CD14-positive monocyte (primary cell): ENCODE measurements at regions not wholly inside any gene's neighbourhood (a gene's known extent, or its start where the extent isn't known, plus 50 kb on each side); places are given as distances from the start of the nearest gene placed in this dataset.

Source experiments
- DNase-seq, 3 donors: peaks; one replicate each; pipeline ENCODE4 v3.0.0-alpha.2; 2011 to 2022
- H2AFZ ChIP-seq: 2 replicates; pipeline ENCODE4 v1.6.0; 2012; ENCODE audit warnings: mild to moderate bottlenecking, low read depth, low read length, inconsistent platforms; ENCODE audit not compliant: insufficient read depth, poor library complexity, severe bottlenecking
- H3K27ac ChIP-seq, 2 donors: 1 replicate in 1 of 2; 2 replicates in 1 of 2; pipeline ENCODE4 v1.5.1; 2012 to 2013; ENCODE audit warnings: low read length in 2 of 2, control low read depth in 1 of 2, inconsistent platforms in 1 of 2, low read depth in 1 of 2, mild to moderate bottlenecking in 1 of 2
- H3K27me3 ChIP-seq, 2 donors: one replicate each; pipeline versions ENCODE4 v1.6.0 to v1.6.1; 2011 to 2013; ENCODE audit warnings: low read length in 2 of 2; ENCODE audit not compliant: control insufficient read depth in 2 of 2, insufficient read depth in 2 of 2
- H3K36me3 ChIP-seq, 2 donors: replicated peaks in 1 of 2; 1 replicate in 1 of 2; 2 replicates in 1 of 2; pipeline versions ENCODE4 v1.5.1 to v1.6.1; 2012 to 2013; ENCODE audit warnings: low read length in 2 of 2, control low read depth in 1 of 2, inconsistent platforms in 1 of 2, mild to moderate bottlenecking in 1 of 2; ENCODE audit not compliant: insufficient read depth in 2 of 2, control insufficient read depth in 1 of 2
- H3K4me1 ChIP-seq, 2 donors: 1 replicate in 1 of 2; 2 replicates in 1 of 2; pipeline versions ENCODE4 v1.5.1 to v1.6.1; 2012 to 2013; ENCODE audit warnings: low read length in 2 of 2, control low read depth in 1 of 2, inconsistent platforms in 1 of 2, mild to moderate bottlenecking in 1 of 2, moderate library complexity in 1 of 2; ENCODE audit not compliant: insufficient read depth in 2 of 2, control insufficient read depth in 1 of 2
- H3K4me2 ChIP-seq: replicated peaks from 2 replicates; pipeline ENCODE3; 2012; ENCODE audit warnings: low read length, moderate library complexity, mild to moderate bottlenecking; ENCODE audit not compliant: poor library complexity, severe bottlenecking; ENCODE audit errors: extremely low read depth
- H3K4me3 ChIP-seq, 3 experiments: fragments of 200-600 bp in 1 of 3; sonication (generic) in 1 of 3; replicated peaks in 1 of 3; 1 replicate in 2 of 3; 2 replicates in 1 of 3; pipeline ENCODE4 v1.5.1; 2011 to 2013; ENCODE audit warnings: low read length in 3 of 3, mild to moderate bottlenecking in 3 of 3, control low read depth in 2 of 3, low read depth in 2 of 3, inconsistent platforms in 1 of 3, moderate library complexity in 1 of 3
- H3K79me2 ChIP-seq: 2 replicates; pipeline ENCODE4 v1.6.0; 2012; ENCODE audit warnings: mild to moderate bottlenecking, control low read depth, inconsistent platforms, low read length, moderate library complexity; ENCODE audit not compliant: insufficient read depth
- H3K9ac ChIP-seq: 2 replicates; pipeline ENCODE4 v1.6.0; 2017; ENCODE audit warnings: low read length, mild to moderate bottlenecking; ENCODE audit not compliant: insufficient read depth, poor library complexity, severe bottlenecking
- H3K9me3 ChIP-seq, 2 donors: replicated peaks in 1 of 2; 1 replicate in 1 of 2; 2 replicates in 1 of 2; pipeline versions ENCODE4 v1.5.1 to v1.6.1; 2012 to 2013; ENCODE audit warnings: low read length in 2 of 2, control low read depth in 1 of 2; ENCODE audit not compliant: control insufficient read depth in 1 of 2, insufficient read depth in 1 of 2
- H4K20me1 ChIP-seq: 2 replicates; pipeline ENCODE4 v1.6.0; 2012; ENCODE audit warnings: mild to moderate bottlenecking, low read length, control low read depth, moderate library complexity; ENCODE audit not compliant: insufficient read depth
- H3K27ac Mint-ChIP-seq, 7 donors: one replicate each; pipeline ENCODE4 v1.8.0; 2020; ENCODE audit warnings: mild to moderate bottlenecking in 7 of 7, mixed read lengths in 7 of 7, moderate library complexity in 6 of 7, inconsistent platforms in 2 of 7
- H3K27me3 Mint-ChIP-seq, 3 donors: one replicate each; pipeline ENCODE4 v1.8.0; 2021 to 2022; ENCODE audit warnings: low read depth in 3 of 3, mild to moderate bottlenecking in 3 of 3, mixed read lengths in 3 of 3, moderate library complexity in 3 of 3, inconsistent platforms in 1 of 3
- H3K36me3 Mint-ChIP-seq, 2 donors: one replicate each; pipeline ENCODE4 v1.8.0; 2020; ENCODE audit warnings: mixed read lengths in 2 of 2, inconsistent platforms in 1 of 2, mild to moderate bottlenecking in 1 of 2
- H3K4me1 Mint-ChIP-seq: one replicate; pipeline ENCODE4 v1.8.0; 2020; ENCODE audit warnings: mild to moderate bottlenecking, mixed read lengths
- H3K4me3 Mint-ChIP-seq, 2 donors: one replicate each; pipeline ENCODE4 v1.8.0; 2020; ENCODE audit warnings: mild to moderate bottlenecking in 2 of 2, mixed read lengths in 2 of 2, moderate library complexity in 1 of 2
- H3K9me3 Mint-ChIP-seq, 7 donors: one replicate each; pipeline ENCODE4 v1.8.0; 2020 to 2022; ENCODE audit warnings: mixed read lengths in 7 of 7, mild to moderate bottlenecking in 6 of 7, moderate library complexity in 6 of 7, inconsistent platforms in 2 of 7
- WGBS: methylation state at CpG from one replicate; pipeline ENCODE4 v1.1.5; 2013; ENCODE audit warnings: missing lambda C conversion rate; ENCODE audit not compliant: insufficient coverage; 5-methylcytosine and 5-hydroxymethylcytosine counted together
- intact Hi-C, 2 donors: fragments of 100-400 bp; cut with micrococcal nuclease; formaldehyde crosslinking; loops; one replicate each; pipeline versions ENCODE4 v1.15.0 to v1.15.1; 2023
- TF ChIP-seq, protein P1 (sequence below): fragments of 200-600 bp; IDR thresholded peaks from one replicate; pipeline ENCODE4 v1.8.0; 2022; ENCODE audit warnings: antibody characterized with exemption, mild to moderate bottlenecking

GRCh38 chr22:49588739-49589138 lies 238.9 kb downstream of the BRD1 start:
- H3K36me3 ChIP-seq = no peaks in the 10 kb centered on the region
- Mint-ChIP-seq H3K36me3 (peaks cover 28 to 29% of the 10 kb centered on the region in 2 donors), H3K4me3 (no peak overlapping the region), H3K4me1 (no peaks in the 10 kb centered on the region), H3K27ac (no peak overlapping the region), H3K9me3 (peaks cover 0 to 3% (median 2%) of the 10 kb centered on the region in 7 donors), H3K27me3 (no peaks in the 10 kb centered on the region)
- H2AFZ ChIP-seq = no peak overlapping the region
- H3K4me3 ChIP-seq = no peak overlapping the region
- intact Hi-C loops = no loop called here
- TF ChIP-seq, protein P1, sequence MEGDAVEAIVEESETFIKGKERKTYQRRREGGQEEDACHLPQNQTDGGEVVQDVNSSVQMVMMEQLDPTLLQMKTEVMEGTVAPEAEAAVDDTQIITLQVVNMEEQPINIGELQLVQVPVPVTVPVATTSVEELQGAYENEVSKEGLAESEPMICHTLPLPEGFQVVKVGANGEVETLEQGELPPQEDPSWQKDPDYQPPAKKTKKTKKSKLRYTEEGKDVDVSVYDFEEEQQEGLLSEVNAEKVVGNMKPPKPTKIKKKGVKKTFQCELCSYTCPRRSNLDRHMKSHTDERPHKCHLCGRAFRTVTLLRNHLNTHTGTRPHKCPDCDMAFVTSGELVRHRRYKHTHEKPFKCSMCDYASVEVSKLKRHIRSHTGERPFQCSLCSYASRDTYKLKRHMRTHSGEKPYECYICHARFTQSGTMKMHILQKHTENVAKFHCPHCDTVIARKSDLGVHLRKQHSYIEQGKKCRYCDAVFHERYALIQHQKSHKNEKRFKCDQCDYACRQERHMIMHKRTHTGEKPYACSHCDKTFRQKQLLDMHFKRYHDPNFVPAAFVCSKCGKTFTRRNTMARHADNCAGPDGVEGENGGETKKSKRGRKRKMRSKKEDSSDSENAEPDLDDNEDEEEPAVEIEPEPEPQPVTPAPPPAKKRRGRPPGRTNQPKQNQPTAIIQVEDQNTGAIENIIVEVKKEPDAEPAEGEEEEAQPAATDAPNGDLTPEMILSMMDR = no peak
- no peak overlapping the region for H3K4me2 ChIP-seq
- H3K27ac ChIP-seq = no peak overlapping the region
- WGBS = 90% methylated on average over 4 of the region's 12 CpGs
- H3K9ac ChIP-seq = no peak overlapping the region
- DNase-seq = no peak
- H3K9me3 ChIP-seq = no peaks in the 10 kb centered on the region
- peaks cover 33% of the 10 kb centered on the region for H4K20me1 ChIP-seq
- H3K79me2 ChIP-seq = no peaks in the 10 kb centered on the region
- no peaks in the 10 kb centered on the region for H3K27me3 ChIP-seq
- H3K4me1 ChIP-seq = no peaks in the 10 kb centered on the region

DNA sequence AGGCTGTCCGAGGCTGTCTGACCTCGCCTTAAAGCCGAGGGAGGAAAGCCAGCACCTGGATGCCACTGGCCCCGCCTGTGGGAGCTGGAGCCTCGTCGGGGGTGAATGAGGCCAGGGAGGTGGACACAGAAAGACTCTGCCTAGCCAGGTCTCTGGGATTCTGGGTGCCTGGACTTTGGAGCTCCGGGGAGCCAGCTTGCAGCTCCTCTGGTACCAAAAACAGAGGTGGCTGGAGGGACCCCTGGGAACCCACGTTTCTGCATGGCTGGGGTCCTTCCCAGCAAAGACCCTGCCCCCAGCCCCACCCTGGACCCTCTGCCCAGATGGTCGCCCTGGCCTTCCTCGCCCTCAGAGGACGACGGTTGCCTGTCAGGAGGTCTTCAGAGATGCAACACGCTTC lies 239.7 kb downstream of the BRD1 start:
- Histone ChIP-seq H3K4me2 (no peak overlapping the region), H3K27ac (no peak overlapping the region), H2AFZ (no peak overlapping the region), H3K36me3 (no peaks in the 10 kb centered on the region), H3K9ac (no peak overlapping the region), H3K4me1 (no peaks in the 10 kb centered on the region), H3K4me3 (no peak overlapping the region), H4K20me1 (peaks cover 27% of the 10 kb centered on the region), H3K27me3 (no peaks in the 10 kb centered on the region), H3K9me3 (no peaks in the 10 kb centered on the region), H3K79me2 (no peaks in the 10 kb centered on the region)
- 91% methylated on average over 12 of the region's 13 CpGs for whole genome bisulfite sequencing
- no peak for DNase-seq
- intact Hi-C loops = no loop called here
- Mint-ChIP-seq H3K4me1 (no peaks in the 10 kb centered on the region), H3K27ac (no peak overlapping the region), H3K9me3 (peaks cover 0 to 3% (median 2%) of the 10 kb centered on the region in 7 donors), H3K4me3 (no peak overlapping the region), H3K27me3 (no peaks in the 10 kb centered on the region), H3K36me3 (peaks cover 31% of the 10 kb centered on the region in 2 donors)
- TF ChIP-seq, protein P1 = no peak
